HG03521 (cell line): ENCODE measurements at regions not wholly inside any gene's neighbourhood (a gene's known extent, or its start where the extent isn't known, plus 50 kb on each side); places are given as distances from the start of the nearest gene placed in this dataset.

Experiments used
- ATAC-seq: cut with Tn5 transposase; IDR thresholded peaks from one replicate; pipeline ENCODE4 v1.9.1; 2021; ENCODE audit warnings: mild to moderate bottlenecking, moderate library complexity; ENCODE audit not compliant: unreplicated experiment

DNA sequence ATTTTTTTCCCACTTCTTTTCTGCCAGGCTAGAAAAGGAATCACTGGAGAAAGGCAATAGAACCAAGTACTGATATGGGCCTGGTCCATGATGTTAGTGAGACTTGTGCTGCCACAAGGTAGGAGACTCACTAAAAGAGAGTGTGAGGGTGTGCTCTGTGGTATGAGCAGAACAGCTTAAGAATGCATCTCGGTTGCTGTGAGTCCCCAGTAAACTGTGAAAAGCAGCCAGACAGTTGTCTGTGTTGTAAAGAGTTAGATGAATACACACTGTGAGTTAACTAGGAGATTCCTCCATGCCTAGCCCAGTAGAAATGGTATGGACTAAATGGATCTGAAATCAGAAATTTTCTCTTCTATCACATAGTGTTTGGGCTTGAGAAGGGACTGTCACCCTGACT is 1177.3 kb upstream of the MIR17HG start:
- ATAC-seq, result no peak

DNA sequence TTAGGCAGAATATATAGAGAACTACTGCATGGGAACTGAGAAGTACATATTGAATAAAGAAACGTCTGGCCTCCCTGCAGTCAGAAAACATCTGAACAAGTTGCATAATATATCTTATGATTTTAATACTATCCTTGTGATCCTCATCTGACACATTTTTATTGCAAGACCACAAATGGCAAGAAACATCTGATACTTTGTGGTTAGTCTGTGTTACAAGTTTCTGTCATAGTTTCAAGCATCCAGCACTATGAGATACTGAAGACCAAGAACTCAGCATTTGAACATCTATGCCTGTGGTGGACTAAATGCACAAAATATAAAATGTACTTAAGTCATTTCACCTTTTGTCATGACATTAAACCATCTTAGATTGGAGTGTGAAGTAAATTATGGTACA is 1175.8 kb upstream of the MIR17HG start:
- ATAC-seq, result no peak

DNA sequence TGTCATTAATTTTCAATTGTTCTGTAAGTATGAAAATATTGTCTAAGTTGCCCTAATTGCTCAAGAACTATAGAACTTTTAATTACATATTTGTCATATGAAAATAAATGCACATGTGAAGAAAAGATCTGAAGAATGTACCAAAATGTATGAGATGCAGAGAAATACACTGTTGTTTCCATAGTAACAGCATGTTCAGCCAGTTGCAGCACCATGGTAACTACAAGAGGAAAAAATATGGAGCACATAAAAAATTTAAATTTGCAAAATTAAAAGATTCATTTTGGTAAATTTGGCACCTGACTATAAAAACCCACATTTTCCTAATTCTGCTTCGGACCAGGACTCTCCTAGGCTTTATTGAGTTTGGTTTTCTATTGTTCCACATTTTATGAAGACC is 1170.0 kb upstream of the MIR17HG start:
- ATAC-seq, result no peak

DNA sequence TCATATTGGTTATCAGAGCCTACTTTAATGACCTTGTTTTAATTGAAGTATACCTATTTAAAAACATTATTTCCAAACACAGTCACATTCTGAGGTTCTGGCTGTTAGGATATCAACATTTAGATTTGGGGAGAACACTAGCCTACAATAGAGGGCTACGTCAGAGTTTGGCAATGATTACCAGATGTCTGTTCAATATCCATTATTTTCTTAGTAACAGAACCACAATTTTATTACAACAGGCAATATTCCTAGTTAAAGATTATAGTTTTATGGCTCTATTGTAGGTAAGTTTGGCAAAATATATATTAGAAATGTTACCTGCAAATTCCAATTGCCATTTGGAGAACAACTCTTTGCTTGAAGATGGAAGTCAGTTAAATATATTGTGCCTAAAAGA is 1163.1 kb upstream of the MIR17HG start:
- no peak for ATAC-seq

DNA sequence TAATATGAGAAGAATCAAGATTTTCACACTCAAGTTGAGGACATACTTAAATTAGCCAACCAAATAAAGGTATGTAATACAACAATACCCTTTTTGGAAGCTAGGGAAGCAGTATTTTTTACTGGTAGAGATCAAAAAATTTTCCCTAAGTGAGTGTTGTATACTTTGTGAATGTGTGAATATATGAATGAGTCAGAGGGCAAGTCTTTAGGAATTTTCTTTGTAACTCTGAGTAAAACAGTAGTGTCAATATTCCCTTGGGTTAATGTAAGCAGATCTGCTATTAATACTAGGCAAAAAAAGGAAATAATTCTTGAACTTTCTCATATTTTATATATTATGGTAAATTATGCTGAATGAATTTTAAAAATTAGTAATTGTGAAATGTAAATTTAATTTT is 1161.8 kb upstream of the MIR17HG start:
- no peak for ATAC-seq

DNA sequence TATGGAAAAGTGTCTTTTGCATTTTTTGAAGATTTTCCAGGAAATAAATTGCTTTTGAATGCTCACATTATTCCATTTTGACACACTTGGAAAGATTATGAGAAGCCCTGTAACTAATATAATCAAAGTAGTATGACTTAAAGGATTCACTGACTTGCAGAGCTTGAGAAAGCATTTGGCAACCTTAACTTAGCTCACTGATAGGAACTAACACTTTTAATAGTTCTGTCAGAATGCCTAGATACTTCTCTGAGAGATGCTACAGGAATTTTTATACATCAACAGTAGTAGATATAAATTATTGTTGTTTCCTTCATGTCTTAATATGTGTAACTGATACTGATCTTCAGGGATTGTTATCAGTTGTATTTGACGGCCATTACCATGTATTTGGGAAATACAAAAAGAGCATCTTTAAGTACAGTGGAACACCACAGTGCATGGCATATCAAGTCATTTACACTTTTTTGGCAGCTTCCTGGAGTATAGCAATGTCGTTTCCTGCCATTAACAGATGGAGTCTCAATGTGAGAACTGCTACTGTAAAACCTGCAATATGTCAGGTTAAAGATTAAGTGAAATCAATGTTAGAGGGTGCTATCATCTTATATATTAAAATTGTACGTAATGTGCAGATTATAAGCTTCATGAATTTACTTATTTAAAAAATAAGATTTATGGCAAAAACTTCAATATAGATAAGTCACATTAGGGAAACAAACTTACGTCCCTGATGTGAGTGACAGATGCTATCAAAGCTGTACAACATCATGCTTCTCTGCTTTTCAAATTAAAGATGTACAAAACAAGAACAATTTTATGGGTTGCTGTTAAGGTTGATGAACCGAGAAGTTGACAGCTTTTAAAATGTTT is 1159.8 kb upstream of the MIR17HG start:
- no peak for ATAC-seq

DNA sequence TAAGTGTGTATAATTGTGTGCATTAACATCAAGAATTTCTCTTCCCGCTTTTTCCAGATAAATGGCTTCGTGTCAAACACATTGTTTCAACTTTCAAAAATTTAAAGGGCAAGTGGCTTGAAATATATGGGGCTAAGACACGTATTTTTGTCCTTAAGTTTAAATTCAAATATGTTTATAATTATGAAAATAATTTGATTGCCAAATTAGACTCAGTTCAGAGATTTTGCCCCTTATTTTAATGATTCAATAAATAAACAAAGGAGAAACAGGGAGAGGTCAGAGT is 1159.2 kb upstream of the MIR17HG start:
- no peak for ATAC-seq

DNA sequence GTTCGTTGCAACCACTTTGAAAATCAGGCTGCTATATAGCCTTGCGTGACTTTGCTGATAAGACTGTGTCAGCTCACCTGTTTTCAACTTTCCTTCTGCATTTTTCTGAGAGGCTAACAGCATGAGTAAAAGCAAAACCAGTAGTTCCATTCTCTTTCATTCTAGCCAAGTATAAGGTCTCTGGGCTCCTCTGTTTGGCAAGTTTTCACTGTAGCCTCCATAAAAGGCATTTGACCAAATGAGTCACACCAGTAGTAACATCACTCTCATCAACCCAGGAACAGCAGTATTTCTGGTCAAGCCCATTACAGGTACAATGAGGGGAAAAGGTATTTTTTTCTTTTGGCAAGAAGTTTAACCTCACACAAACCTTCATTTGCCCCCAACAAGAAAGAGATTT is 1149.8 kb upstream of the MIR17HG start:
- no peak for ATAC-seq

DNA sequence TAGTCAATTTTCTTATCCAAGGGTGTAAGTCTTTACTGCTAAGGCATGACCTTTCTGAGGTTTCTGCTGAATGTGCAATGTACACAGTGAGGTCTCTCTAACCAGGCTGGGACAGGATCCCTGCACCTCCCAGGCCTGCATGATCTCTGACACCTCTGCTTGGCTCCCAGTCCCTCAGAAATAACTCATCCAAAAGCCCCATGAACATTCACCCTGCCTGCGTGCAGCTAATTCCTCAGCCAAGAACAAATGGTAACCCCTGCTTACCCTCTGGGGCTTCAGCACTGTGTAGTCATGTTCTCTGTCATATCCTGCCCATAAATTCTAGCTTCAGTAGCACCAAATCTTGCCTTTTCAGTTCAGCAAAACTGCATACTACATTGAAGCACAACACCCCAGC is 1146.3 kb upstream of the MIR17HG start:
- ATAC-seq, result no peak

DNA sequence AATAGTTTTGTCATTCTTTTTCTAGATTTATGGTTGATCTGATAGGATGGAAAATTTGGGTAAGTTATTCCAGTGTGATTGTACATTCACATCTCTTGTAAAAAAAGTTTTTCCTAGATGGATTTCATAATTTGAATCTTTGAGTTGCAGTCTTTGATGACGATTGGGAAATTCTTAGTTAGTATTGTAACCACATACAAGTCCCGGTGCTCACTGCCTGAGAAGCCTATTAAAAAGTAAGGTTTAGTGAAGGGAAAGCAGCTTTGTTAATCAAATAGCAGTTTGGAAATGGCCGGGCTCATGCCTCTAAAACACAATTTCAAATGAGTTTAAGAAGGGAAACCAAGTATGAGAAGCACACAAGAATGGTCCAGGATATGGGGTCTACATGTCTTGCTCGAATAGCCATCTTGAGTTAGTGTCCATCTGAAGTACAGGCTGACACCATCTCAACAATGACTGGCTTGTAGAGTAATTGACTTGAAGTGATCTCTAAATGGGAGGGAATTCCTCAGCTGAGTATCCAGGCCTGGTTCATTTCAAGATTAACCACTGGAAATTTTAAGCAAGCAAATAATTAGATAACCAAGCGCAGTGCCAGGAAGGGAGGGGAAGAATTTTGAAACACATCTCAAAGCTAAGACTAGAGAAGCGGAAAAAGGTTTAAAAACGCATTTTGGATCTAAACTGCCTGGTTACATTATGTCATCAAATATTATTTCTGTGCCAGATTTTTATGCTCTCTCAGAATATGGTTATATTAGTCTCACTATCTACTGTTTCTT is 1145.6 kb upstream of the MIR17HG start:
- ATAC-seq, result no peak

DNA sequence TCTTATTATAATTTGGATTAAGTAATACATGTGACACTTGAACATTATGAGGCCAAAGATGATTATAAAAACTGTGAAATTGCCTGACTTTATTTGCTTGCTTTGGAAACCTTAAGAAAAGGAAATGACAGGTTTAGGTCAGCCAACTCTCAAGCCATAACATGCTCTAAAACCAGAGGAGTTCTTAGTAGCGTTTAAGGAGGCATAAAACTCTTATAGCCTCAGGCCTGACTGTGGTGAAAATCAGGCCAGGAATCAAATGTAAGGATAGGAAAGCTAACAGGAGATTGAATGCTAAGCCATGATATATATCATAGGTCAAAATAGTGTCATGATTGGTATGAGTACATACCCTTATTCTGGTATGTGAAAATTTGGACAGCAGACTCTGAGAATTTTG is 1142.4 kb upstream of the MIR17HG start:
- no peak for ATAC-seq

DNA sequence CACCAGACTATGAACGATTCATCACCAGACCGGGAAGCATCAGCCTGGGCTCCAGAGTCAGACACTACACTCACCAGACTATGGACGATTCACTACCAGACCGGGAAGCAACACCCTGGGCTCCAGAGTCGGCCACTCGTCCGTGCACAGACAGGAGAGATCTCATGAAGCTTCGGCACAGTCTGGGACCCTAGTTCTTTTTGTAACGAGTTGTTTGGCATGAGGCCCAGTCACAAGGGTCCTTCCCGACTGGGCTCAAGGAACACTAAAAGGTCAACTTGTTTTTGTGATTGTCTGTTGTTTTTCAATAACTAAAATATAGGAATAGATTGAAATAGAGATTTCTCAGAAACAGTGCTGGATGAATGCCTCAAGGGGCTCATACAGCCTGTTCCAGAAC is 1141.6 kb upstream of the MIR17HG start:
- ATAC-seq, result no peak

DNA sequence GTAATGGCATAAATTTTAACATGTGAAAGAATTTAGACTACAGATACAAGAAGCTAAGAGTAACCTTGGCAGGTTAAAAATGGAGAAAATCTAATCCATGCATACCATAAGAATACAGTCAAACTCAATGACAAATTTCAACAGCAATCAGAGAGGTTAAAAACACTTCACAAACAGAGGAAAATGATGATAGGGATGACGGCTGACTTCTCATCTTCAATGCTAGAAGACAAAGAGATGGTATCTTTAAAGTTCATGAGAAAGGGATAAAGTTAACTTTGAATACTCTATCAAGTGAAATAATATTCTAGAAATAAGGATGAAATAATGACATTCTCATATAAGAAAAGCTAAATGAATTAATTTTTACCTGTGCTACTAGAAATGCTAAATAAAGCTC is 1130.2 kb upstream of the MIR17HG start:
- ATAC-seq, result no peak

DNA sequence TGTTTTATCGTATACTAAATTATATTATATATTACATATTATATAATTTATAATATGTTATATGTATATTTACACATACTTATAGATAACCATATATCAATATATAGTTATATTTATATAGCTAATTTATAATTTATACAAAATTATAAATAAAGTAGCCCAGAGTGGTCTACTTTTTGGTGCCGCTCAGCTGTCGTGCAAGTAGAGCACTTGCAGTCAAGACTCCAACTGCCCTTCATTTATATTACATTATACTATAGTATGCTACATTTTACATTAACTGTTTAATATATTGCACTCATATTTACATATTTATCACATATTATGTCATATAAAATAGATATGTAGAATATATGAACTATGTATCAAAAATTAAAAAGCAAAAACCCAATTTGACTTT is 1124.7 kb upstream of the MIR17HG start:
- ATAC-seq, result no peak

DNA sequence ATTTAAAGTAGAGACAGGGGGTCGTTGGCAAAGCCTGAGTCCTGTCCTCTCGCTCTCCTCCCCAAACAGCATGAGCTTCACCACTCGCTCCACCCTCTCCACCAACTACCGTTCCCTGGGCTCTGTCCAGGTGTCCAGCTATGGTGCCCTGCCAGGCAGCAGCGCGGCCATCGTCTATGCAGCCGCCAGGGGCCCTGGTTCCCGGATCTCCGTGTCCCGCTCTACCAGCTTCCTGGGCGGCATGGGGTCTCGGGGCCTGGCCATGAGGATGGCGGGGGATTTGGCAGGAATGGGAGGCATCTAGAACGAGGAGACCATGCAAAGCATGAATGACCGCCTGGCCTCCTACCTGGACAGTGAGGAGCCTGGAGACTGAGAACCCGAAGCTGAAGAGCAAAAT is 1117.2 kb upstream of the MIR17HG start:
- no peak for ATAC-seq

DNA sequence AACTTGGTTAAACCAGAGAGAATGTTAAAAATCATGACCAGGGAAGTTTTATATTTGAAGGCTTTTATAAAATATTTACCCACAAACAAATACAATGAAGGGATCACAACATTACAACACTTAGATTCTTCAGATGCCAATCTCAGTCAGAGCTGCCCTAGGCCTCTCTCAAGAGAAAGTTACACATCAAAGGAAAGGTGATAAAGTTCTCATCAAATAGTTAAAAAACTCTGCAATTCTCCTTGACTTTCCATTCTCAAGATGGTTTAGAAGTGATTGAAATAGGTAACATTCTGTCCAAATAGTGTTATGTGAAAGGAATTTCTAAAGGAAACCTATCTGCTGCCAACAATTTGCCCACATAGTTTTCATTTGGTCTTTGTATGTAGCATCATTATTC is 1115.2 kb upstream of the MIR17HG start:
- no peak for ATAC-seq

DNA sequence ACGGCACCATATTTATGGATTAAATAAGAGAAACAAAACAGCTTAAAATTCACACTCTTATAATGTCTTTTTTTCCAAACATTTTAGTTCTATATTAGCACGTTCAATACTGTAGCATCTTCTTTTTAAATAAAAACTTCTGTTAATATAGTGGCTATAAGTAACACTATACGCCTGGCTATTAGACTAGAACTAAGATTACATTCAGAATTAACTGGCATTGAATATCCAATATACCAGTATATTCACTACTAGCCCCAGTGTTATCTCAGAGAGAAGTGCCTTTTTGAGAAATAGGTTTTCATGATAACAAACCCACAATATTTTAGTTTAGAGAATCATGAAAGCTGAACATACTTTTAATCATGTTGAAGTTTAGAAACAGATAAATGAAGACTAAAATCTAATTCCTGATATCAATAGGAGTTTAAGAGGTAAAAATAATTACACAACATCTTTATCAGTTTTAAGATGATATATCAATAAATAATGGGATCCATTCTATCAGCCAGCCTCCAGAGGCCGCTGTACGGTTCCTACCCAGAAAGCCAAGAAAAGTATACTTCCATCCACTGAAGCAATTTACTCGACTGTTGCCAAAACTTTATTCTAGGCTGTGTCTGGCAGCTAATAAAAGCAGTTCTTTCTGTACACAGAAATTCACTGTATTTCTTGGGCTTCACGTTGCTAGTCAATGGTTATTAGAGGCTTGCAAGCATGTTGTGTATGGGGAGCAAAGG is 1113.4 kb upstream of the MIR17HG start:
- ATAC-seq, result no peak

DNA sequence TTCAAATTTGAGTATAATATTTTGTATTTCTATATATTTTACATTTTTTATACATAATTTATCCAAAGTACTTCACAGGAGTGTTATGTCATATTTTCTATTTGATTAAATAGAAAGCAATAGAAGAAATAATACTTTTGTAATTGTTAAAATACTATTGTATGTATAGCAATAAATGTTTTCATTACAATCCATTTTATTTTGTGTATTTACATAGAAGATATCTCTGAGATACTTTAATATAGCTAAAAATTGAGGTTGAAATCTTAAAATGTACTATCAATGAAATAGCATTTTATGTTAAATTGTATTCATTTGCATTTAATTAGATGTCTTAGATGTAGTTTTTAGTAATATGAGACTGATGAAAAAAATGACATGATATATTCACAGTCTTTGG is 1109.6 kb upstream of the MIR17HG start:
- no peak for ATAC-seq

DNA sequence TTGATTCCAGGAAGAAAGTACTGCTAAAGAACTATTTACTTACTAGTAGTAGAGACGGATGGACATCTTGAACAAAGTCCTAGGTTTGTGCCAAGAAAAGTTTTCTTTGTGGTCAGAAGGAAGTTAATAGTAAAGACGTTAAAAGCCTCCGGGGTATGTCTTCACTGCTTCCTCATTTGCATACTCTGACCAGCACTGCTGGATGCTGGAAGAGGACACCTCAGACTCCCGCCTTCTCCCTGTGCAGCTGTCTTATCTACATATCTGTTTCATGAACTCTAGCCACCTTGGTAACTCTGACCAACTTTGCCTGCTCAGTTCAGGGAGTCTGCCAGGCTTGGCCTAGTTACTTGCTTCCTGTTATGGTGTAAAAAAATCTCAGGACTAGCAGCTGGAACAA is 1109.1 kb upstream of the MIR17HG start:
- ATAC-seq, result no peak

DNA sequence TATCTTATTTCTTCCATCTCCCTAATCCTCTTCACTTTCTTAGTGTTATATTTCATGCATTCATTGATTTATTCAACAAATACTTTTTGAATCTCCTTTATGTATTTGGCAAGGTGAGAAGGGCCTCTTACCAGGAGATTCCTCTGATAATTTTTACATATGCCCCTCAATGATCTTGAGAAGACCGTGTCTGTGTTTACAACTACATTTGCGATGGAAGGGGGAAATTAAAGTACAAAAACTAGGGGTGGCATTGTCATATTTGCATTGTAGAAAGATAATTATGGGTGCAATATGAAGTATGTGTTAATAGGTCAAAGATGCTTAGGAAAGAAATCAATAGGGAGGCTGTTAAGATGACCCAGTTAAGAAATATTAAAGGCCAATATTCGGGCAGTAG is 1108.4 kb upstream of the MIR17HG start:
- no peak for ATAC-seq

DNA sequence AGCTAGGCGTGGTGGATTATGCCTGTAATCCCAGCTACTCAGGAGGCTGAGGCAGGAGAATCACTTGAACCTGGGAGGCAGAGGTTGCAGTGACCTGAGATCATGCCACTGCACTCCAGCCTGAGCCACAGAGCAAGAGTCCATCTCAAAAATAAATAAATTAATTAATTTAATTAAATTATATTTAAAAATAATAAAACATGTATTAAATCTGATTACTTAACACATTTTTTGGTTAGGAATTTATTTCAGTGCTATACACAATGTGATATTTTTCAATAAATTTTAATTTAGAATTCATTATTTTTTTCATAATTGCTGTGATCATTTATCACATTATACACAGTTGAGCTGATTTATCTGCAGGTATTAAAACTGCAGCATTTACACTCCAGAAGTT is 1101.5 kb upstream of the MIR17HG start:
- no peak for ATAC-seq
